ENCODE measurements at regions not wholly inside any gene's neighbourhood (a gene's known extent, or its start where the extent isn't known, plus 50 kb on each side); places are given as distances from the start of the nearest gene placed in this dataset.

- H2AFZ ChIP-seq (ENCODE audit: low read length), result no peak overlapping the region
- H4K8ac ChIP-seq (ENCODE audit: extremely low read depth, insufficient read depth, low read length), result no peak overlapping the region
- no peak overlapping the region for H2BK120ac ChIP-seq (replicated peaks; ENCODE audit: low read depth, low read length)
- POLR2A ChIA-PET (ENCODE audit: partially characterized antibody), result no interaction called here
- no peak overlapping the region for H4K91ac ChIP-seq (replicated peaks; ENCODE audit: insufficient read length, low read length)
- DNase-seq (ENCODE audit: low read depth in 1 of 2, low spot score in 2 of 2) (no peak), FAIRE-seq (no peak)
- H3K27me3 ChIP-seq (replicated peaks in 1 of 4; ENCODE audit: control insufficient read depth in 3 of 4, extremely low read depth in 1 of 4, insufficient read depth in 3 of 4, low read length in 3 of 4), result no peaks in the 10 kb centered on the region
- no peaks in the 10 kb centered on the region for H3K79me1 ChIP-seq (ENCODE audit: low read depth, low read length)
- H3K56ac ChIP-seq (replicated peaks; ENCODE audit: insufficient read length, low read depth, low read length), result no peak overlapping the region
- H2BK12ac ChIP-seq (ENCODE audit: low read depth, low read length), result no peak overlapping the region
- H3K4me3 ChIP-seq (ENCODE audit: extremely low read depth in 1 of 4, insufficient read depth in 2 of 4, low read depth in 3 of 4, low read length in 4 of 4), result no peak overlapping the region
- no peak overlapping the region for H2BK15ac ChIP-seq (ENCODE audit: low read length)
- no peaks in the 10 kb centered on the region for H3K36me3 ChIP-seq (ENCODE audit: control insufficient read depth in 2 of 4, insufficient read depth in 4 of 4, low read length in 3 of 4)
- no peak overlapping the region for H3K4ac ChIP-seq (replicated peaks; ENCODE audit: insufficient read length, low read depth, low read length)
- no peaks in the 10 kb centered on the region for H3K23me2 ChIP-seq (ENCODE audit: low read depth, low read length)
- no peaks in the 10 kb centered on the region for H3K79me2 ChIP-seq (ENCODE audit: control insufficient read depth in 1 of 2, insufficient read depth in 2 of 2, low read length in 2 of 2)
- no peak overlapping the region for H3K18ac ChIP-seq (ENCODE audit: extremely low read depth, low read length)
- WGBS, 2 experiments (ENCODE audit: extremely low coverage in 1 of 2, insufficient coverage in 1 of 2, insufficient read length in 1 of 2, insufficient replicate concordance in 2 of 2, low coverage in 1 of 2, low lambda C conversion rate in 2 of 2, missing lambda C conversion rate in 1 of 2), result 93% methylated on average over 1 of the region's 1 CpG; no CpG with 5 or more reads in 1 of the 2 experiments
- H3K14ac ChIP-seq (ENCODE audit: insufficient read length), result no peak overlapping the region
- no peak overlapping the region for H4K5ac ChIP-seq (ENCODE audit: insufficient read length, low read depth, low read length)
- H3K23ac ChIP-seq (ENCODE audit: insufficient read length), result no peak overlapping the region
- H3K9me3 ChIP-seq (ENCODE audit: insufficient read depth in 2 of 2, low read depth in 1 of 2, low read length in 1 of 2), result no peaks in the 10 kb centered on the region; a peak in 1 of 4 replicates
- H2BK20ac ChIP-seq (ENCODE audit: low read length), result no peak overlapping the region
- no peak overlapping the region for H2AK5ac ChIP-seq (ENCODE audit: low read depth, low read length)
- CTCF ChIA-PET (ENCODE audit: partially characterized antibody), result no interaction called here
- no peak overlapping the region for H2BK5ac ChIP-seq (ENCODE audit: low read depth, low read length)
- no peak overlapping the region for H3K27ac ChIP-seq (ENCODE audit: low read depth, low read length)
- H3K4me2 ChIP-seq (ENCODE audit: insufficient read depth in 1 of 2, low read depth in 2 of 2, low read length in 2 of 2), result no peak overlapping the region
- H3K4me1 ChIP-seq (replicated peaks in 1 of 4; ENCODE audit: control insufficient read depth in 3 of 4, insufficient read depth in 4 of 4, low read length in 3 of 4), result no peaks in the 10 kb centered on the region
- no peaks in the 10 kb centered on the region for H4K20me1 ChIP-seq (replicated peaks in 1 of 2; ENCODE audit: control insufficient read depth in 1 of 2, insufficient read depth in 2 of 2, low read length in 2 of 2)
- no peak overlapping the region for H3K9ac ChIP-seq (replicated peaks in 1 of 4; ENCODE audit: extremely low read depth in 1 of 4, low read depth in 3 of 4, low read length in 3 of 4)
- no peak for TF ChIP-seq CHD7 (IDR thresholded peaks at IDR 0.05; ENCODE audit: insufficient replicate concordance, low read length)
Observed at GRCh38 chr4:38360201-38360600, 303.8 kb upstream of the KLF3 start.
